GM12878 (cell line): ENCODE measurements at regions not wholly inside any gene's neighbourhood (a gene's known extent, or its start where the extent isn't known, plus 50 kb on each side); places are given as distances from the start of the nearest gene placed in this dataset.

Source experiments
- ATAC-seq: fragments of 200-7000 bp; cut with Tn5 transposase; 3 replicates; pipeline ENCODE4 v1.9.1; 2020; ENCODE audit warnings: mild to moderate bottlenecking, moderate library complexity
- BruUV-seq: library from RNA; stranded (reverse); fragments of 400-500 nt; replicated peaks from 2 replicates; lab custom pipeline; 2021; lab: Mats Ljungman, UMichigan
- CTCF ChIA-PET: fragments of 300-600 bp; sonication (Branson Sonifier 250); formaldehyde crosslinking; extraction: SDS; loops from one replicate; lab custom pipeline; 2021; ENCODE audit warnings: inconsistent platforms; lab: Yijun Ruan, JAX
- POLR2A ChIA-PET: fragments of 350-600 bp; formaldehyde crosslinking; extraction: SDS; loops from one replicate; lab custom pipeline; 2021; ENCODE audit warnings: inconsistent platforms; lab: Charles Lee
- RAD21 ChIA-PET: fragments of 300-600 bp; sonication (Branson Sonifier 250); formaldehyde crosslinking; loops from one replicate; lab custom pipeline; 2023; ENCODE audit warnings: antibody characterized with exemption; ENCODE audit not compliant: unreplicated experiment; lab: Charles Lee
- SMC1A ChIA-PET: fragments of 300-600 bp; sonication (Branson Sonifier 250); formaldehyde crosslinking; loops from one replicate; lab custom pipeline; 2023; ENCODE audit not compliant: unreplicated experiment, uncharacterized antibody; lab: Charles Lee
- DNase-seq: peaks from one replicate; pipeline ENCODE4 v3.0.0-alpha.2; 2011; ENCODE audit warnings: low read depth, low spot score
- FAIRE-seq: peaks from 3 replicates; lab custom pipeline; 2011; peaks lifted over from hg19 to GRCh38; lab: Jason Lieb, UNC
- H2AFZ ChIP-seq: 2 replicates; pipeline ENCODE4 v1.6.0; 2011; ENCODE audit warnings: low read depth, low read length, control low read depth; ENCODE audit not compliant: control insufficient read depth
- H3K27ac ChIP-seq: 2 replicates; pipeline ENCODE4 v1.5.1; 2011; ENCODE audit warnings: control low read depth; ENCODE audit not compliant: control insufficient read depth, insufficient read depth
- H3K27me3 ChIP-seq, 2 experiments: replicated peaks in 1 of 2; 2 replicates each; pipeline versions ENCODE4 v1.6.0 to v1.6.1; 2011; ENCODE audit warnings: low read length in 1 of 2; ENCODE audit not compliant: control insufficient read depth in 2 of 2, insufficient read depth in 2 of 2
- H3K36me3 ChIP-seq, 2 experiments: 2 replicates each; pipeline ENCODE4 v1.5.1; 2011; ENCODE audit warnings: low read length in 1 of 2; ENCODE audit not compliant: control insufficient read depth in 2 of 2, insufficient read depth in 2 of 2
- H3K4me1 ChIP-seq: 2 replicates; pipeline ENCODE4 v1.6.1; 2011; ENCODE audit warnings: mild to moderate bottlenecking, low read length, moderate library complexity, mixed read lengths; ENCODE audit not compliant: control insufficient read depth, insufficient read depth
- H3K4me2 ChIP-seq: 2 replicates; pipeline ENCODE4 v1.6.0; 2011; ENCODE audit warnings: control low read depth; ENCODE audit not compliant: control insufficient read depth, insufficient read depth
- H3K4me3 ChIP-seq: fragments of 200-600 bp; sonication (generic); 2 replicates; pipeline ENCODE4 v1.5.1; 2016
- H3K79me2 ChIP-seq: 2 replicates; pipeline ENCODE4 v1.6.0; 2011; ENCODE audit warnings: low read length; ENCODE audit not compliant: control insufficient read depth, insufficient read depth
- H3K9ac ChIP-seq: 2 replicates; pipeline ENCODE4 v1.8.0; 2011; ENCODE audit warnings: low read length, control low read depth, mixed read lengths; ENCODE audit not compliant: control insufficient read depth, insufficient read depth
- H3K9me3 ChIP-seq: replicated peaks from 3 replicates; pipeline ENCODE4 v1.5.1; 2011; ENCODE audit warnings: mild to moderate bottlenecking, low read length; ENCODE audit not compliant: control insufficient read depth, insufficient read depth
- H4K20me1 ChIP-seq: 2 replicates; pipeline ENCODE4 v1.6.0; 2011; ENCODE audit not compliant: control insufficient read depth, insufficient read depth
- BCL11A ChIP-seq: IDR thresholded peaks from 2 replicates; pipeline ENCODE4 v1.6.1; 2011; ENCODE audit warnings: low read depth, low read length
- GABPA ChIP-seq: IDR thresholded peaks from 2 replicates; pipeline ENCODE4 v1.6.1; 2014; ENCODE audit warnings: antibody characterized with exemption, low read depth, mild to moderate bottlenecking, inconsistent platforms
- HDGF ChIP-seq: fragments of 450-650 bp; IDR thresholded peaks from 2 replicates; pipeline ENCODE4 v1.6.1; 2016; ENCODE audit warnings: antibody characterized with exemption
- JUNB ChIP-seq: IDR thresholded peaks from 2 replicates; pipeline ENCODE4 v1.6.1; 2016; ENCODE audit warnings: antibody characterized with exemption, mild to moderate bottlenecking
- NR2C2 ChIP-seq: IDR thresholded peaks from 2 replicates; pipeline ENCODE4 v1.6.1; 2011; ENCODE audit warnings: borderline replicate concordance, low read depth; ENCODE audit not compliant: control insufficient read depth, insufficient read length
- POLR2AphosphoS2 ChIP-seq: IDR thresholded peaks from 2 replicates; pipeline ENCODE4 v1.6.1; 2011; ENCODE audit warnings: low read depth, mild to moderate bottlenecking, low read length, improper control_type of control experiment, moderate library complexity
- SIX5 ChIP-seq: IDR thresholded peaks from 2 replicates; pipeline ENCODE4 v1.6.1; 2011; ENCODE audit warnings: mild to moderate bottlenecking, low read depth, low read length, moderate library complexity; ENCODE audit not compliant: severe bottlenecking
- SREBF1 ChIP-seq: IDR thresholded peaks from 2 replicates; pipeline ENCODE4 v1.6.1; 2012; ENCODE audit warnings: mild to moderate bottlenecking, low read length
- WGBS: methylation state at CpG from one replicate; pipeline ENCODE4 v1.1.6; 2016; ENCODE audit warnings: low lambda C conversion rate; ENCODE audit not compliant: insufficient replicate concordance, insufficient coverage; ENCODE audit errors: missing lambda C conversion rate; 5-methylcytosine and 5-hydroxymethylcytosine counted together
- in situ Hi-C: fragments of 300-500 bp; cut with MboI; formaldehyde crosslinking; loops from 9 replicates; pipeline ENCODE4 v1.14.3; 2018; ENCODE audit warnings: mixed read lengths
- intact Hi-C: fragments of 100-400 bp; cut with micrococcal nuclease; formaldehyde crosslinking; loops from one replicate; pipeline ENCODE4 v1.14.2; 2022; ENCODE audit not compliant: unreplicated experiment
- TF ChIP-seq, protein P1 (sequence below): fragments of 450-650 bp; IDR thresholded peaks from 2 replicates; pipeline ENCODE4 v1.6.1; 2017; ENCODE audit warnings: mild to moderate bottlenecking, moderate library complexity
- TF ChIP-seq, protein P2 (sequence below): fragments of 450-650 bp; IDR thresholded peaks from 2 replicates; pipeline ENCODE4 v1.6.1; 2017; ENCODE audit warnings: mild to moderate bottlenecking, moderate library complexity
- TF ChIP-seq, protein P3 (sequence below): fragments of 150-350 bp; IDR thresholded peaks from 2 replicates; pipeline ENCODE4 v1.6.1; 2014; ENCODE audit warnings: mild to moderate bottlenecking, low read depth, low read length
- TF ChIP-seq, protein P4 (sequence below): fragments of 450-650 bp; IDR thresholded peaks from 2 replicates; pipeline ENCODE4 v1.6.1; 2016; ENCODE audit warnings: mild to moderate bottlenecking

DNA sequence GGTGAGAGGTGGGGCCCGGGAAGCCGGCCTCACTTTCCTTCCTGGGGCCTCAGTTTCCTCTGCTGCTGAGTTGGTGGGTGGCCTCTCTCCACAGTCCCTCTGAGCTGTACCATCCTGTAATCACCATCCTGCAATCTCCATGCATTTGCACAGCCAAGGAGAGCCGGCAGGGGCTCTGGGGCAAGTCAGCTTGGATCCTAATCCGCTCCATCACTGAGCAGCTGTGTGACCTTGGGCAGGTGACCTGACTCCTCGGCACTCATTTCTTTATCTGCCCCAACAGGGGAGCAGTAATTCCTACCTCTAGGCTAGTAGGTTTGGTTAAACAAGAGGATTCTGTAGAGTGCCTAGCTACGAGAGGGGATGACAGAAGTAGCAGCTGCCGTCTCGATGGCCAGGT is 88.2 kb upstream of the ZNF618 start (continued):
- TF ChIP-seq, protein P1, sequence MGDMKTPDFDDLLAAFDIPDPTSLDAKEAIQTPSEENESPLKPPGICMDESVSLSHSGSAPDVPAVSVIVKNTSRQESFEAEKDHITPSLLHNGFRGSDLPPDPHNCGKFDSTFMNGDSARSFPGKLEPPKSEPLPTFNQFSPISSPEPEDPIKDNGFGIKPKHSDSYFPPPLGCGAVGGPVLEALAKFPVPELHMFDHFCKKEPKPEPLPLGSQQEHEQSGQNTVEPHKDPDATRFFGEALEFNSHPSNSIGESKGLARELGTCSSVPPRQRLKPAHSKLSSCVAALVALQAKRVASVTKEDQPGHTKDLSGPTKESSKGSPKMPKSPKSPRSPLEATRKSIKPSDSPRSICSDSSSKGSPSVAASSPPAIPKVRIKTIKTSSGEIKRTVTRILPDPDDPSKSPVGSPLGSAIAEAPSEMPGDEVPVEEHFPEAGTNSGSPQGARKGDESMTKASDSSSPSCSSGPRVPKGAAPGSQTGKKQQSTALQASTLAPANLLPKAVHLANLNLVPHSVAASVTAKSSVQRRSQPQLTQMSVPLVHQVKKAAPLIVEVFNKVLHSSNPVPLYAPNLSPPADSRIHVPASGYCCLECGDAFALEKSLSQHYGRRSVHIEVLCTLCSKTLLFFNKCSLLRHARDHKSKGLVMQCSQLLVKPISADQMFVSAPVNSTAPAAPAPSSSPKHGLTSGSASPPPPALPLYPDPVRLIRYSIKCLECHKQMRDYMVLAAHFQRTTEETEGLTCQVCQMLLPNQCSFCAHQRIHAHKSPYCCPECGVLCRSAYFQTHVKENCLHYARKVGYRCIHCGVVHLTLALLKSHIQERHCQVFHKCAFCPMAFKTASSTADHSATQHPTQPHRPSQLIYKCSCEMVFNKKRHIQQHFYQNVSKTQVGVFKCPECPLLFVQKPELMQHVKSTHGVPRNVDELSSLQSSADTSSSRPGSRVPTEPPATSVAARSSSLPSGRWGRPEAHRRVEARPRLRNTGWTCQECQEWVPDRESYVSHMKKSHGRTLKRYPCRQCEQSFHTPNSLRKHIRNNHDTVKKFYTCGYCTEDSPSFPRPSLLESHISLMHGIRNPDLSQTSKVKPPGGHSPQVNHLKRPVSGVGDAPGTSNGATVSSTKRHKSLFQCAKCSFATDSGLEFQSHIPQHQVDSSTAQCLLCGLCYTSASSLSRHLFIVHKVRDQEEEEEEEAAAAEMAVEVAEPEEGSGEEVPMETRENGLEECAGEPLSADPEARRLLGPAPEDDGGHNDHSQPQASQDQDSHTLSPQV = no peak
- TF ChIP-seq, protein P2, sequence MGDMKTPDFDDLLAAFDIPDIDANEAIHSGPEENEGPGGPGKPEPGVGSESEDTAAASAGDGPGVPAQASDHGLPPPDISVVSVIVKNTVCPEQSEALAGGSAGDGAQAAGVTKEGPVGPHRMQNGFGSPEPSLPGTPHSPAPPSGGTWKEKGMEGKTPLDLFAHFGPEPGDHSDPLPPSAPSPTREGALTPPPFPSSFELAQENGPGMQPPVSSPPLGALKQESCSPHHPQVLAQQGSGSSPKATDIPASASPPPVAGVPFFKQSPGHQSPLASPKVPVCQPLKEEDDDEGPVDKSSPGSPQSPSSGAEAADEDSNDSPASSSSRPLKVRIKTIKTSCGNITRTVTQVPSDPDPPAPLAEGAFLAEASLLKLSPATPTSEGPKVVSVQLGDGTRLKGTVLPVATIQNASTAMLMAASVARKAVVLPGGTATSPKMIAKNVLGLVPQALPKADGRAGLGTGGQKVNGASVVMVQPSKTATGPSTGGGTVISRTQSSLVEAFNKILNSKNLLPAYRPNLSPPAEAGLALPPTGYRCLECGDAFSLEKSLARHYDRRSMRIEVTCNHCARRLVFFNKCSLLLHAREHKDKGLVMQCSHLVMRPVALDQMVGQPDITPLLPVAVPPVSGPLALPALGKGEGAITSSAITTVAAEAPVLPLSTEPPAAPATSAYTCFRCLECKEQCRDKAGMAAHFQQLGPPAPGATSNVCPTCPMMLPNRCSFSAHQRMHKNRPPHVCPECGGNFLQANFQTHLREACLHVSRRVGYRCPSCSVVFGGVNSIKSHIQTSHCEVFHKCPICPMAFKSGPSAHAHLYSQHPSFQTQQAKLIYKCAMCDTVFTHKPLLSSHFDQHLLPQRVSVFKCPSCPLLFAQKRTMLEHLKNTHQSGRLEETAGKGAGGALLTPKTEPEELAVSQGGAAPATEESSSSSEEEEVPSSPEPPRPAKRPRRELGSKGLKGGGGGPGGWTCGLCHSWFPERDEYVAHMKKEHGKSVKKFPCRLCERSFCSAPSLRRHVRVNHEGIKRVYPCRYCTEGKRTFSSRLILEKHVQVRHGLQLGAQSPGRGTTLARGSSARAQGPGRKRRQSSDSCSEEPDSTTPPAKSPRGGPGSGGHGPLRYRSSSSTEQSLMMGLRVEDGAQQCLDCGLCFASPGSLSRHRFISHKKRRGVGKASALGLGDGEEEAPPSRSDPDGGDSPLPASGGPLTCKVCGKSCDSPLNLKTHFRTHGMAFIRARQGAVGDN = no peak
- TF ChIP-seq, all 136 proteins: peak for 0

DNA sequence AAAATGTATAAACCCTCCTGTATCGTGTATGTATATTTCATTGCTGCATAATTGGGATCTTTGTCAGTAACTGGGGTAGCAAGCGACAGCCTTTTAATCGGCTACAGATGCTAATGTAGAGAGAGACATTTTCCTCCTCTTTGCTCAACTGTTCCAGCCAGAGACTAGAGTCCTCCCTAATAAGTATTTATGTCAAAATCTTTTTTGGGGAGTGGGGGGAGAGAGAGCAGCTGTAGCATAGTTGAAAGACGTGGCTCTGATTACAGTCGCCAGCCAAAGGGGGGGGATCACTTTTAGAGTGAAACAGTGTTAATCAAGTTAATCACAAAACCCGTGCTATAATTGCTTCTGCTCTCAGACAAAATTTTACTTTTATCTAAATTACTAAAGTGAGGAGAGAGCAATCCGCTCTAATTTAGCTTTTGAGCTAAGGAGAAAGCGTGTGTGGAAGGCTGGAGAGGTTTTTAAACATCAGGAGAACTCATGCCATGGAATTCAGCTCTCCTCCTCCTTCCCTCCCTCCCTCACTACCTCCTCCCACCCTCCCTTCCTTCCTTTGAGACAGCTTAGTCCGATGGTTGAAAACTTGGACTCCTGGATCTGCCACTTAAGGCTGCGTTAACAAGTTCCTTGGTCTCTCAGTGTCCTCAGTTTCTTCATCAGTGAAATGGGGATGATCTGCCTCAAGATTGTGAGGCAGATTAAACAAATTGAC is 87.3 kb upstream of the ZNF618 start:
- FAIRE-seq (no peak), ATAC-seq (no peak), DNase-seq (no peak)
- H3K27me3 ChIP-seq = no peaks in the 10 kb centered on the region
- no peaks in the 10 kb centered on the region for H3K79me2 ChIP-seq
- RAD21 ChIA-PET = no interaction called here
- no peak overlapping the region for H3K9ac ChIP-seq
- intact Hi-C loops = no loop called here
- CTCF ChIA-PET = interaction anchor here (0.6 kb wide), 2 partner anchors 16 to 592 kb away, joined by 3 to 4 read pairs; no protein-coding TSS in a partner anchor
- H3K4me3 ChIP-seq = no peak overlapping the region
- no peak overlapping the region for H3K4me2 ChIP-seq
- H3K9me3 ChIP-seq = no peaks in the 10 kb centered on the region
- SMC1A ChIA-PET = no interaction called here
- H2AFZ ChIP-seq = no peak overlapping the region
- POLR2A ChIA-PET = no interaction called here
- no peaks in the 10 kb centered on the region for H4K20me1 ChIP-seq
- in situ Hi-C loops = no loop called here
- 20% methylated on average over 8 of the region's 10 CpGs for WGBS
- H3K36me3 ChIP-seq = no peaks in the 10 kb centered on the region
- H3K4me1 ChIP-seq = no peaks in the 10 kb centered on the region
- no peak overlapping the region for H3K27ac ChIP-seq
- BruUV-seq = no TSS peak
- TF ChIP-seq, protein P3, sequence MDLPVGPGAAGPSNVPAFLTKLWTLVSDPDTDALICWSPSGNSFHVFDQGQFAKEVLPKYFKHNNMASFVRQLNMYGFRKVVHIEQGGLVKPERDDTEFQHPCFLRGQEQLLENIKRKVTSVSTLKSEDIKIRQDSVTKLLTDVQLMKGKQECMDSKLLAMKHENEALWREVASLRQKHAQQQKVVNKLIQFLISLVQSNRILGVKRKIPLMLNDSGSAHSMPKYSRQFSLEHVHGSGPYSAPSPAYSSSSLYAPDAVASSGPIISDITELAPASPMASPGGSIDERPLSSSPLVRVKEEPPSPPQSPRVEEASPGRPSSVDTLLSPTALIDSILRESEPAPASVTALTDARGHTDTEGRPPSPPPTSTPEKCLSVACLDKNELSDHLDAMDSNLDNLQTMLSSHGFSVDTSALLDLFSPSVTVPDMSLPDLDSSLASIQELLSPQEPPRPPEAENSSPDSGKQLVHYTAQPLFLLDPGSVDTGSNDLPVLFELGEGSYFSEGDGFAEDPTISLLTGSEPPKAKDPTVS = no peak
- TF ChIP-seq SREBF1 (no peak), BCL11A (no peak), SIX5 (no peak), GABPA (no peak), JUNB (no peak), NR2C2 (no peak), HDGF (no peak), POLR2AphosphoS2 (no peak)
- TF ChIP-seq, protein P4, sequence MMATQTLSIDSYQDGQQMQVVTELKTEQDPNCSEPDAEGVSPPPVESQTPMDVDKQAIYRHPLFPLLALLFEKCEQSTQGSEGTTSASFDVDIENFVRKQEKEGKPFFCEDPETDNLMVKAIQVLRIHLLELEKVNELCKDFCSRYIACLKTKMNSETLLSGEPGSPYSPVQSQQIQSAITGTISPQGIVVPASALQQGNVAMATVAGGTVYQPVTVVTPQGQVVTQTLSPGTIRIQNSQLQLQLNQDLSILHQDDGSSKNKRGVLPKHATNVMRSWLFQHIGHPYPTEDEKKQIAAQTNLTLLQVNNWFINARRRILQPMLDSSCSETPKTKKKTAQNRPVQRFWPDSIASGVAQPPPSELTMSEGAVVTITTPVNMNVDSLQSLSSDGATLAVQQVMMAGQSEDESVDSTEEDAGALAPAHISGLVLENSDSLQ = no peak
